GM12878 (cell line): ENCODE measurements at regions not wholly inside any gene's neighbourhood (a gene's known extent, or its start where the extent isn't known, plus 50 kb on each side); places are given as distances from the start of the nearest gene placed in this dataset.

ENCODE experiments used
- ATAC-seq: fragments of 200-7000 bp; cut with Tn5 transposase; 3 replicates; pipeline ENCODE4 v1.9.1; 2020; ENCODE audit warnings: mild to moderate bottlenecking, moderate library complexity
- BruUV-seq: library from RNA; stranded (reverse); fragments of 400-500 nt; replicated peaks from 2 replicates; lab custom pipeline; 2021; lab: Mats Ljungman, UMichigan
- CTCF ChIA-PET: fragments of 300-600 bp; sonication (Branson Sonifier 250); formaldehyde crosslinking; extraction: SDS; loops from one replicate; lab custom pipeline; 2021; ENCODE audit warnings: inconsistent platforms; lab: Yijun Ruan, JAX
- POLR2A ChIA-PET: fragments of 350-600 bp; formaldehyde crosslinking; extraction: SDS; loops from one replicate; lab custom pipeline; 2021; ENCODE audit warnings: inconsistent platforms; lab: Charles Lee
- RAD21 ChIA-PET: fragments of 300-600 bp; sonication (Branson Sonifier 250); formaldehyde crosslinking; loops from one replicate; lab custom pipeline; 2023; ENCODE audit warnings: antibody characterized with exemption; ENCODE audit not compliant: unreplicated experiment; lab: Charles Lee
- SMC1A ChIA-PET: fragments of 300-600 bp; sonication (Branson Sonifier 250); formaldehyde crosslinking; loops from one replicate; lab custom pipeline; 2023; ENCODE audit not compliant: unreplicated experiment, uncharacterized antibody; lab: Charles Lee
- DNase-seq: peaks from one replicate; pipeline ENCODE4 v3.0.0-alpha.2; 2011; ENCODE audit warnings: low read depth, low spot score
- FAIRE-seq: peaks from 3 replicates; lab custom pipeline; 2011; peaks lifted over from hg19 to GRCh38; lab: Jason Lieb, UNC
- H2AFZ ChIP-seq: 2 replicates; pipeline ENCODE4 v1.6.0; 2011; ENCODE audit warnings: low read depth, low read length, control low read depth; ENCODE audit not compliant: control insufficient read depth
- H3K27ac ChIP-seq: 2 replicates; pipeline ENCODE4 v1.5.1; 2011; ENCODE audit warnings: control low read depth; ENCODE audit not compliant: control insufficient read depth, insufficient read depth
- H3K27me3 ChIP-seq, 2 experiments: replicated peaks in 1 of 2; 2 replicates each; pipeline versions ENCODE4 v1.6.0 to v1.6.1; 2011; ENCODE audit warnings: low read length in 1 of 2; ENCODE audit not compliant: control insufficient read depth in 2 of 2, insufficient read depth in 2 of 2
- H3K36me3 ChIP-seq, 2 experiments: 2 replicates each; pipeline ENCODE4 v1.5.1; 2011; ENCODE audit warnings: low read length in 1 of 2; ENCODE audit not compliant: control insufficient read depth in 2 of 2, insufficient read depth in 2 of 2
- H3K4me1 ChIP-seq: 2 replicates; pipeline ENCODE4 v1.6.1; 2011; ENCODE audit warnings: mild to moderate bottlenecking, low read length, moderate library complexity, mixed read lengths; ENCODE audit not compliant: control insufficient read depth, insufficient read depth
- H3K4me2 ChIP-seq: 2 replicates; pipeline ENCODE4 v1.6.0; 2011; ENCODE audit warnings: control low read depth; ENCODE audit not compliant: control insufficient read depth, insufficient read depth
- H3K4me3 ChIP-seq: fragments of 200-600 bp; sonication (generic); 2 replicates; pipeline ENCODE4 v1.5.1; 2016
- H3K79me2 ChIP-seq: 2 replicates; pipeline ENCODE4 v1.6.0; 2011; ENCODE audit warnings: low read length; ENCODE audit not compliant: control insufficient read depth, insufficient read depth
- H3K9ac ChIP-seq: 2 replicates; pipeline ENCODE4 v1.8.0; 2011; ENCODE audit warnings: low read length, control low read depth, mixed read lengths; ENCODE audit not compliant: control insufficient read depth, insufficient read depth
- H3K9me3 ChIP-seq: replicated peaks from 3 replicates; pipeline ENCODE4 v1.5.1; 2011; ENCODE audit warnings: mild to moderate bottlenecking, low read length; ENCODE audit not compliant: control insufficient read depth, insufficient read depth
- H4K20me1 ChIP-seq: 2 replicates; pipeline ENCODE4 v1.6.0; 2011; ENCODE audit not compliant: control insufficient read depth, insufficient read depth
- CHD1 ChIP-seq: IDR thresholded peaks from 2 replicates; pipeline ENCODE4 v1.6.1; 2012; ENCODE audit warnings: low read depth, low read length, improper control_type of control experiment
- CUX1 ChIP-seq: IDR thresholded peaks from 2 replicates; pipeline ENCODE4 v1.6.1; 2012; ENCODE audit warnings: improper control_type of control experiment, low read depth, low read length; ENCODE audit not compliant: insufficient replicate concordance
- EED ChIP-seq: sonication (generic); IDR thresholded peaks from 2 replicates; pipeline ENCODE4 v1.6.1; 2016; ENCODE audit warnings: antibody characterized with exemption, low read depth
- FOS ChIP-seq: IDR thresholded peaks from 3 replicates; pipeline ENCODE4 v1.6.1; 2011; ENCODE audit warnings: borderline replicate concordance; ENCODE audit not compliant: insufficient read length; ENCODE audit errors: extremely low read depth
- HSF1 ChIP-seq: fragments of 150-350 bp; IDR thresholded peaks from 2 replicates; pipeline ENCODE4 v1.6.1; 2014; ENCODE audit warnings: mild to moderate bottlenecking, low read depth, low read length
- JUNB ChIP-seq: IDR thresholded peaks from 2 replicates; pipeline ENCODE4 v1.6.1; 2016; ENCODE audit warnings: antibody characterized with exemption, mild to moderate bottlenecking
- REST ChIP-seq: IDR thresholded peaks from 2 replicates; pipeline ENCODE4 v1.6.1; 2012; ENCODE audit warnings: mild to moderate bottlenecking, low read depth, low read length
- SP1 ChIP-seq: IDR thresholded peaks from one replicate; pipeline ENCODE4 v1.6.1; 2011; ENCODE audit warnings: low read depth, low read length
- STAT1 ChIP-seq: fragments of 450-650 bp; conservative IDR thresholded peaks from 2 replicates; pipeline ENCODE4 v1.6.1; 2014; ENCODE audit warnings: antibody characterized with exemption, mild to moderate bottlenecking
- ZNF207 ChIP-seq: fragments of 450-650 bp; IDR thresholded peaks from 2 replicates; pipeline ENCODE4 v1.6.1; 2014; ENCODE audit warnings: antibody characterized with exemption, mild to moderate bottlenecking, borderline replicate concordance
- ZNF24 ChIP-seq: fragments of 450-650 bp; IDR thresholded peaks from 2 replicates; pipeline ENCODE4 v1.6.1; 2017; ENCODE audit warnings: antibody characterized with exemption, mild to moderate bottlenecking
- WGBS: methylation state at CpG from one replicate; pipeline ENCODE4 v1.1.6; 2016; ENCODE audit warnings: low lambda C conversion rate; ENCODE audit not compliant: insufficient replicate concordance, insufficient coverage; ENCODE audit errors: missing lambda C conversion rate; 5-methylcytosine and 5-hydroxymethylcytosine counted together
- in situ Hi-C: fragments of 300-500 bp; cut with MboI; formaldehyde crosslinking; loops from 9 replicates; pipeline ENCODE4 v1.14.3; 2018; ENCODE audit warnings: mixed read lengths
- intact Hi-C: fragments of 100-400 bp; cut with micrococcal nuclease; formaldehyde crosslinking; loops from one replicate; pipeline ENCODE4 v1.14.2; 2022; ENCODE audit not compliant: unreplicated experiment

GRCh38 chr11:121961321-121961801 lies 154.7 kb downstream of the BLID start:
- ChIA-PET POLR2A (no interaction called here), CTCF (no interaction called here), RAD21 (no interaction called here), SMC1A (no interaction called here)
- ATAC-seq (no peak), DNase-seq (no peak), FAIRE-seq (no peak)
- Histone ChIP-seq H4K20me1 (no peaks in the 10 kb centered on the region), H3K27ac (no peak overlapping the region), H3K9ac (no peak overlapping the region), H2AFZ (no peak overlapping the region), H3K4me3 (no peak overlapping the region), H3K4me2 (no peak overlapping the region), H3K9me3 (no peaks in the 10 kb centered on the region), H3K4me1 (no peaks in the 10 kb centered on the region), H3K79me2 (no peaks in the 10 kb centered on the region), H3K27me3 (no peaks in the 10 kb centered on the region; a peak in 1 of 4 replicates), H3K36me3 (no peaks in the 10 kb centered on the region)
- in situ Hi-C loops: no loop called here
- intact Hi-C loops: loop anchor here (10.0 kb wide), 1 partner anchor 307 kb away; no protein-coding TSS in a partner anchor
- BruUV-seq: no TSS peak
- TF ChIP-seq HSF1 (no peak), REST (no peak), ZNF24 (no peak), FOS (no peak), CUX1 (no peak), SP1 (no peak), STAT1 (no peak), CHD1 (no peak), ZNF207 (no peak), JUNB (no peak), EED (no peak)
- WGBS: 12% methylated on average over 3 of the region's 3 CpGs
